ENCODE measurements at regions not wholly inside any gene's neighbourhood (a gene's known extent, or its start where the extent isn't known, plus 50 kb on each side); places are given as distances from the start of the nearest gene placed in this dataset.

DNA sequence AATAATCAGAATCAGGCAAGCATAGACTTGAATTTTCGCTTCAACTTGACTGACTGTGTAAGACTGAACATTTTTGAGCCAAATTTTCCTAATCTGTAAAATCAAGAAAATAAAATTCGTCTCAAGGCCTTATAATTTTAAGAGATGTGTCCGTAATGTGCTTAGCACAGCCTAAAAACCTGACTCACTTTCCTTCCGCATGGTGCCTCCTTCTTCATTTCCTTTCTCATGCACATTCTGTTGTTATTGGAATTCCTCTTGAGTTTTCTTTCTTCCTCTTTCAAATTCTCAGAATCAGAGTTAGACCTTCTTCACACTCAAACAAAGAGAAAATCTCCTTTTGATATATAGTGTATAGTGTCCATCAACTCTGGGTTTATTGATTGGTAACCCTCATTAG, 208.9 kb upstream of the SLIT2 start:
- Histone ChIP-seq H3K27me3 (replicated peaks; ENCODE audit: insufficient read depth, low read depth, low read length, poor library complexity) (no peaks in the 10 kb centered on the region), H3K27ac (ENCODE audit: low read depth, low read length, poor library complexity, severe bottlenecking) (no peak overlapping the region), H3K9me3 (ENCODE audit: low read depth, low read length, poor library complexity, severe bottlenecking) (no peaks in the 10 kb centered on the region), H3K36me3 (ENCODE audit: insufficient read depth, low read length, poor library complexity, severe bottlenecking) (no peaks in the 10 kb centered on the region), H3K4me1 (ENCODE audit: insufficient read depth, low read length, poor library complexity, severe bottlenecking) (peaks cover 43% of the 10 kb centered on the region), H3K4me3 (ENCODE audit: low read depth, low read length, poor library complexity, severe bottlenecking) (no peak overlapping the region)
- BruUV-seq (replicated peaks) = no TSS peak
- DNase-seq (ENCODE audit: low spot score) = no peak
- TF ChIP-seq EZH2 (IDR thresholded peaks at IDR 0.05; ENCODE audit: borderline replicate concordance, low read depth, low read length, poor library complexity, severe bottlenecking) = no peak
- TF ChIP-seq, protein P1, sequence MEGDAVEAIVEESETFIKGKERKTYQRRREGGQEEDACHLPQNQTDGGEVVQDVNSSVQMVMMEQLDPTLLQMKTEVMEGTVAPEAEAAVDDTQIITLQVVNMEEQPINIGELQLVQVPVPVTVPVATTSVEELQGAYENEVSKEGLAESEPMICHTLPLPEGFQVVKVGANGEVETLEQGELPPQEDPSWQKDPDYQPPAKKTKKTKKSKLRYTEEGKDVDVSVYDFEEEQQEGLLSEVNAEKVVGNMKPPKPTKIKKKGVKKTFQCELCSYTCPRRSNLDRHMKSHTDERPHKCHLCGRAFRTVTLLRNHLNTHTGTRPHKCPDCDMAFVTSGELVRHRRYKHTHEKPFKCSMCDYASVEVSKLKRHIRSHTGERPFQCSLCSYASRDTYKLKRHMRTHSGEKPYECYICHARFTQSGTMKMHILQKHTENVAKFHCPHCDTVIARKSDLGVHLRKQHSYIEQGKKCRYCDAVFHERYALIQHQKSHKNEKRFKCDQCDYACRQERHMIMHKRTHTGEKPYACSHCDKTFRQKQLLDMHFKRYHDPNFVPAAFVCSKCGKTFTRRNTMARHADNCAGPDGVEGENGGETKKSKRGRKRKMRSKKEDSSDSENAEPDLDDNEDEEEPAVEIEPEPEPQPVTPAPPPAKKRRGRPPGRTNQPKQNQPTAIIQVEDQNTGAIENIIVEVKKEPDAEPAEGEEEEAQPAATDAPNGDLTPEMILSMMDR (conservative IDR thresholded peaks at IDR 0.05; ENCODE audit: low read depth, low read length) = no peak
- intact Hi-C loops (cut with micrococcal nuclease; ENCODE audit: unreplicated experiment) = loop anchor here (5.0 kb wide), 1 partner anchor 210 kb away; the partner anchor contains the start of gene SLIT2
- ChIA-PET POLR2A (ENCODE audit: low non-redundant PET) (no interaction called here), CTCF (no interaction called here)

DNA sequence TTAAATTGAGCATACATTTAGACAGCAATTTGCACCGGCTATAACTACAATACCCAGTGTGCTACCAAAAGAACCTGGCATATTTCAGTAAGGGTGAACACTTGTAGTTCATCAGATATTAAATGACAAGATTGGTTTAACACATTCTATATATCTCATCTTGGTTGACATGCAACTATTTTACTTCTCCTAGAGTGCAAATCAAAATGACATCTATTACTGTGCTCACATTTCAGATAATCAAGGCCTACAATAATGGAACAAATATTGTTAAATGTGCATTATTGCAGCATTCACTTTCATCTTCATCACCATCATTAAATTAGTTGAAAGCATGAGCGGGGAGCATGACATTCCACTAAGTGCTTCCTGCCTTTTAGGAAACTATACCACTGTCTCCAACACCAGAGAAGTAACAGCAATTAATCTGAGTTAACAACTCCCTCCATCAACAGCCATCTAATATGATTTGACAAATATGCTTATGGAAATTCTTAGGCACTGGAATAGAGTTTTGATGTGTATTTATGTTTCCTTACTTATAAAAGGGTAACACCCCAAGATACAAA, 209.8 kb upstream of the SLIT2 start:
- TF ChIP-seq, protein P1 (conservative IDR thresholded peaks at IDR 0.05; ENCODE audit: low read depth, low read length) = no peak
- no peak for TF ChIP-seq EZH2 (IDR thresholded peaks at IDR 0.05; ENCODE audit: borderline replicate concordance, low read depth, low read length, poor library complexity, severe bottlenecking)
- intact Hi-C loops (cut with micrococcal nuclease; ENCODE audit: unreplicated experiment) = loop anchor here (5.0 kb wide), 1 partner anchor 210 kb away; the partner anchor contains the start of gene SLIT2

DNA sequence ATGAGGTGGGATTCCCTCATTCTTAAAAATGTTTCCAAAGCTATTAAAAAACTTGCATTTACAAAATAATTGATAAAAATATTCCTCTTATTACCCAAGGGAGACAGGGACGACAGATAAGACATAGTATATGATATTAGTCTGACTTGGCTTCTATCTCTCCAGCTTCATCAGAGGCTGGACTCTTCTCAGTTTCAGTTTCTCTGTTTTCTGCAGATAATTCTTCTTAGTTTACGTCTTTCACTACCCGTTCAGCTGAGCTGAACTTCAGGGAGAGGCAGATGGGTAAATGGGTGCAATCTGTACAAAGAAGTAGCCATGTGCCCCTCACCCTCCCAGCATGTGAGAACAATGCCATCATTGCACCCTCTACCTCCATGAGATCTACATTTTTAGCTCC, 214.0 kb upstream of the SLIT2 start:
- no peaks in the 10 kb centered on the region for H3K9me3 ChIP-seq (ENCODE audit: low read depth, low read length, poor library complexity, severe bottlenecking)
- POLR2A ChIA-PET (ENCODE audit: low non-redundant PET) = no interaction called here
- no peak for TF ChIP-seq EZH2 (IDR thresholded peaks at IDR 0.05; ENCODE audit: borderline replicate concordance, low read depth, low read length, poor library complexity, severe bottlenecking)
- TF ChIP-seq, protein P1 (conservative IDR thresholded peaks at IDR 0.05; ENCODE audit: low read depth, low read length) = no peak

More for the DNA sequence above, 209.8 kb upstream of the SLIT2 start:
- Histone ChIP-seq H3K27me3 (replicated peaks; ENCODE audit: insufficient read depth, low read depth, low read length, poor library complexity) (no peaks in the 10 kb centered on the region), H3K36me3 (ENCODE audit: insufficient read depth, low read length, poor library complexity, severe bottlenecking) (no peaks in the 10 kb centered on the region), H3K27ac (ENCODE audit: low read depth, low read length, poor library complexity, severe bottlenecking) (no peak overlapping the region), H3K4me1 (ENCODE audit: insufficient read depth, low read length, poor library complexity, severe bottlenecking) (peaks cover 41% of the 10 kb centered on the region), H3K4me3 (ENCODE audit: low read depth, low read length, poor library complexity, severe bottlenecking) (no peak overlapping the region), H3K9me3 (ENCODE audit: low read depth, low read length, poor library complexity, severe bottlenecking) (no peaks in the 10 kb centered on the region)
- ChIA-PET CTCF (no interaction called here), POLR2A (ENCODE audit: low non-redundant PET) (no interaction called here)
- no peak for DNase-seq (ENCODE audit: low spot score)
- no TSS peak for BruUV-seq (replicated peaks)

More for the DNA sequence above, 214.0 kb upstream of the SLIT2 start:
- BruUV-seq (replicated peaks) = no TSS peak
- CTCF ChIA-PET = no interaction called here
- intact Hi-C loops (cut with micrococcal nuclease; ENCODE audit: unreplicated experiment) = no loop called here
- no peaks in the 10 kb centered on the region for H3K27me3 ChIP-seq (replicated peaks; ENCODE audit: insufficient read depth, low read depth, low read length, poor library complexity)
- DNase-seq (ENCODE audit: low spot score) = no peak
- no peaks in the 10 kb centered on the region for H3K36me3 ChIP-seq (ENCODE audit: insufficient read depth, low read length, poor library complexity, severe bottlenecking)
- H3K4me3 ChIP-seq (ENCODE audit: low read depth, low read length, poor library complexity, severe bottlenecking) = no peak overlapping the region
- no peak overlapping the region for H3K27ac ChIP-seq (ENCODE audit: low read depth, low read length, poor library complexity, severe bottlenecking)
- peaks cover 9% of the 10 kb centered on the region for H3K4me1 ChIP-seq (ENCODE audit: insufficient read depth, low read length, poor library complexity, severe bottlenecking)
